ENCODE measurements at regions not wholly inside any gene's neighbourhood (a gene's known extent, or its start where the extent isn't known, plus 50 kb on each side); places are given as distances from the start of the nearest gene placed in this dataset.

GRCh38 chr4:33616121-33616520 is 2628.2 kb downstream of the ARAP2 start:
- H3K4me3 ChIP-seq: no peak overlapping the region
- H3K9me3 ChIP-seq: no peaks in the 10 kb centered on the region
- WGBS, 2 donors: 82 to 88% methylated on average over 2 of the region's 2 CpGs
- no peak for TF ChIP-seq POLR2A (IDR thresholded peaks at IDR 0.05)
- no peak for TF ChIP-seq CTCF (IDR thresholded peaks at IDR 0.05)
- H3K27me3 ChIP-seq: no peaks in the 10 kb centered on the region
- DNase-seq: no peak
- H3K36me3 ChIP-seq (ENCODE audit: low read depth, missing control alignments): no peaks in the 10 kb centered on the region
- no peaks in the 10 kb centered on the region for H3K4me1 ChIP-seq
- no peak overlapping the region for H3K27ac ChIP-seq
- intact Hi-C loops (cut with DNase I; ENCODE audit: low total_unique reads): no loop called here

GRCh38 chr4:33625748-33626147 is 2618.6 kb downstream of the ARAP2 start:
- TF ChIP-seq CTCF (IDR thresholded peaks at IDR 0.05) (no peak), POLR2A (IDR thresholded peaks at IDR 0.05) (no peak)
- DNase-seq: no peak
- H3K27ac ChIP-seq: no peak overlapping the region
- no peaks in the 10 kb centered on the region for H3K4me1 ChIP-seq
- no peak overlapping the region for H3K4me3 ChIP-seq
- no peaks in the 10 kb centered on the region for H3K27me3 ChIP-seq
- intact Hi-C loops (cut with DNase I; ENCODE audit: low total_unique reads): no loop called here
- no peaks in the 10 kb centered on the region for H3K36me3 ChIP-seq (ENCODE audit: low read depth, missing control alignments)
- no peaks in the 10 kb centered on the region for H3K9me3 ChIP-seq

GRCh38 chr4:33626221-33626620 is 2618.1 kb downstream of the ARAP2 start:
- intact Hi-C loops (cut with DNase I; ENCODE audit: low total_unique reads): no loop called here

GRCh38 chr4:33628296-33628695 is 2616.0 kb downstream of the ARAP2 start:
- Histone ChIP-seq H3K27me3 (no peaks in the 10 kb centered on the region), H3K36me3 (ENCODE audit: low read depth, missing control alignments) (no peaks in the 10 kb centered on the region), H3K9me3 (no peaks in the 10 kb centered on the region), H3K4me1 (no peaks in the 10 kb centered on the region), H3K4me3 (no peak overlapping the region), H3K27ac (no peak overlapping the region)
- intact Hi-C loops (cut with DNase I; ENCODE audit: low total_unique reads): no loop called here
- no peak for DNase-seq
- 33 to 48% methylated on average over 1 of the region's 1 CpG for WGBS, 2 donors
- no peak for TF ChIP-seq POLR2A (IDR thresholded peaks at IDR 0.05)
- no peak for TF ChIP-seq CTCF (IDR thresholded peaks at IDR 0.05)

More at GRCh38 chr4:33626221-33626620, 2618.1 kb downstream of the ARAP2 start:
- Histone ChIP-seq H3K27ac (no peak overlapping the region), H3K4me3 (no peak overlapping the region), H3K9me3 (no peaks in the 10 kb centered on the region), H3K36me3 (ENCODE audit: low read depth, missing control alignments) (no peaks in the 10 kb centered on the region), H3K27me3 (no peaks in the 10 kb centered on the region), H3K4me1 (no peaks in the 10 kb centered on the region)
- DNase-seq: no peak
- TF ChIP-seq POLR2A (IDR thresholded peaks at IDR 0.05): no peak
- TF ChIP-seq CTCF (IDR thresholded peaks at IDR 0.05): no peak
- WGBS, 2 donors: 39 to 42% methylated on average over 5 of the region's 5 CpGs

- H3K36me3 ChIP-seq (ENCODE audit: low read depth, missing control alignments): no peaks in the 10 kb centered on the region
- no peaks in the 10 kb centered on the region for H3K4me1 ChIP-seq
- 73 to 78% methylated on average over 2 of the region's 2 CpGs for WGBS, 2 donors
- no peaks in the 10 kb centered on the region for H3K9me3 ChIP-seq
- no peak overlapping the region for H3K4me3 ChIP-seq
- TF ChIP-seq POLR2A (IDR thresholded peaks at IDR 0.05) (no peak), CTCF (IDR thresholded peaks at IDR 0.05) (no peak)
- intact Hi-C loops (cut with DNase I; ENCODE audit: low total_unique reads): no loop called here
- H3K27me3 ChIP-seq: no peaks in the 10 kb centered on the region
- H3K27ac ChIP-seq: no peak overlapping the region
- DNase-seq: no peak
Observed at GRCh38 chr4:33649015-33649414, 2595.3 kb downstream of the ARAP2 start.
